H9 (cell line): ENCODE measurements at regions not wholly inside any gene's neighbourhood (a gene's known extent, or its start where the extent isn't known, plus 50 kb on each side); places are given as distances from the start of the nearest gene placed in this dataset.

Source experiments
- DNase-seq: peaks from one replicate; pipeline ENCODE4 v3.0.0-alpha.2; 2017
- H2AFZ ChIP-seq: one replicate; pipeline ENCODE4 v1.6.1; 2013; ENCODE audit warnings: mild to moderate bottlenecking, low read length, control low read depth, moderate library complexity
- H2AK5ac ChIP-seq: 2 replicates; pipeline ENCODE4 v1.6.1; 2013; ENCODE audit warnings: low read length, control low read depth, mixed read lengths; ENCODE audit not compliant: insufficient read length
- H2BK120ac ChIP-seq: one replicate; pipeline ENCODE4 v1.6.1; 2013; ENCODE audit warnings: low read depth, mild to moderate bottlenecking, low read length, control low read depth, inconsistent platforms; ENCODE audit not compliant: poor library complexity, severe bottlenecking
- H2BK12ac ChIP-seq: 2 replicates; pipeline ENCODE4 v1.6.1; 2013; ENCODE audit warnings: low read length, control low read depth, mixed read lengths, low read depth; ENCODE audit not compliant: insufficient read length
- H2BK15ac ChIP-seq: 2 replicates; pipeline ENCODE4 v1.6.1; 2013; ENCODE audit warnings: low read depth, low read length, control low read depth
- H2BK20ac ChIP-seq: one replicate; pipeline ENCODE4 v1.6.1; 2013; ENCODE audit warnings: low read depth, mild to moderate bottlenecking, low read length, control low read depth, inconsistent platforms; ENCODE audit not compliant: poor library complexity, severe bottlenecking
- H2BK5ac ChIP-seq: 2 replicates; pipeline ENCODE4 v1.6.1; 2013; ENCODE audit warnings: low read length, control low read depth, mixed read lengths; ENCODE audit not compliant: insufficient read length
- H3K14ac ChIP-seq: 2 replicates; pipeline ENCODE4 v1.6.1; 2013; ENCODE audit warnings: low read length, control low read depth; ENCODE audit not compliant: insufficient read depth
- H3K18ac ChIP-seq: 2 replicates; pipeline ENCODE4 v1.6.1; 2013; ENCODE audit warnings: low read depth, mild to moderate bottlenecking, mixed read lengths, low read length, control low read depth; ENCODE audit not compliant: insufficient read length
- H3K23ac ChIP-seq: 2 replicates; pipeline ENCODE4 v1.6.1; 2013; ENCODE audit warnings: low read length, control low read depth, mixed read lengths, low read depth; ENCODE audit not compliant: insufficient read length
- H3K23me2 ChIP-seq: 2 replicates; pipeline ENCODE4 v1.6.1; 2013; ENCODE audit warnings: low read depth, mild to moderate bottlenecking, mixed read lengths, low read length, control low read depth; ENCODE audit not compliant: insufficient read length, poor library complexity, severe bottlenecking
- H3K27ac ChIP-seq: 2 replicates; pipeline ENCODE4 v1.5.1; 2013; ENCODE audit warnings: low read length, control low read depth, mixed read lengths, low read depth; ENCODE audit not compliant: insufficient read length
- H3K27me3 ChIP-seq: 2 replicates; pipeline ENCODE4 v1.6.1; 2013; ENCODE audit warnings: low read length, control low read depth, inconsistent platforms; ENCODE audit not compliant: insufficient read depth
- H3K4ac ChIP-seq: 2 replicates; pipeline ENCODE4 v1.6.1; 2013; ENCODE audit warnings: low read depth, mild to moderate bottlenecking, control low read depth, inconsistent platforms, low read length, moderate library complexity
- H3K4me1 ChIP-seq: 2 replicates; pipeline ENCODE4 v1.6.1; 2013; ENCODE audit warnings: low read length, control low read depth, inconsistent platforms; ENCODE audit not compliant: insufficient read depth
- H3K4me2 ChIP-seq: 2 replicates; pipeline ENCODE4 v1.6.1; 2013; ENCODE audit warnings: low read length, control low read depth, mixed read lengths; ENCODE audit not compliant: insufficient read length, insufficient read depth
- H3K56ac ChIP-seq: 2 replicates; pipeline ENCODE4 v1.6.1; 2013; ENCODE audit warnings: low read depth, mild to moderate bottlenecking, mixed read lengths, low read length, control low read depth; ENCODE audit not compliant: insufficient read length
- H3K79me1 ChIP-seq: 2 replicates; pipeline ENCODE4 v1.6.1; 2013; ENCODE audit warnings: low read depth, mild to moderate bottlenecking, moderate library complexity, low read length, control low read depth, inconsistent platforms; ENCODE audit not compliant: insufficient read depth, poor library complexity, severe bottlenecking
- H3K79me2 ChIP-seq: 2 replicates; pipeline ENCODE4 v1.6.1; 2013; ENCODE audit warnings: low read length, control low read depth, inconsistent platforms; ENCODE audit not compliant: insufficient read depth
- H3K9ac ChIP-seq: 2 replicates; pipeline ENCODE4 v1.6.1; 2013; ENCODE audit warnings: low read length, control low read depth, mixed read lengths; ENCODE audit not compliant: insufficient read length; ENCODE audit errors: extremely low read depth
- H3K9me3 ChIP-seq: one replicate; pipeline ENCODE4 v1.6.1; 2013; ENCODE audit warnings: low read depth, low read length, inconsistent platforms; ENCODE audit not compliant: control insufficient read depth
- H3T11ph ChIP-seq: one replicate; pipeline ENCODE4 v1.6.1; 2013; ENCODE audit warnings: mild to moderate bottlenecking, low read length, control low read depth, inconsistent platforms
- H4K20me1 ChIP-seq: one replicate; pipeline ENCODE4 v1.6.1; 2013; ENCODE audit not compliant: control insufficient read depth, insufficient read length, insufficient read depth
- H4K5ac ChIP-seq: 2 replicates; pipeline ENCODE4 v1.6.1; 2013; ENCODE audit warnings: low read depth, mild to moderate bottlenecking, mixed read lengths, low read length, control low read depth; ENCODE audit not compliant: insufficient read length
- H4K8ac ChIP-seq: replicated peaks from 2 replicates; pipeline ENCODE4 v1.6.1; 2013; ENCODE audit warnings: low read length, control low read depth, mixed read lengths, low read depth; ENCODE audit not compliant: insufficient read length
- H4K91ac ChIP-seq: 2 replicates; pipeline ENCODE4 v1.6.1; 2013; ENCODE audit warnings: low read depth, mild to moderate bottlenecking, moderate library complexity, mixed read lengths, low read length, control low read depth; ENCODE audit not compliant: insufficient read length
- H3K27ac Mint-ChIP-seq, 3 experiments: 2 replicates in 2 of 3; 3 replicates in 1 of 3; pipeline ENCODE4 v1.8.0; 2020 to 2021; ENCODE audit warnings: mixed read lengths in 3 of 3, mild to moderate bottlenecking in 1 of 3, moderate library complexity in 1 of 3
- H3K27me3 Mint-ChIP-seq: 2 replicates; pipeline ENCODE4 v1.8.0; 2021; ENCODE audit warnings: low read depth, mild to moderate bottlenecking, moderate library complexity, mixed read lengths
- H3K36me3 Mint-ChIP-seq, 3 experiments: 2 replicates in 2 of 3; 3 replicates in 1 of 3; pipeline ENCODE4 v1.8.0; 2020 to 2021; ENCODE audit warnings: low read depth in 3 of 3, mixed read lengths in 3 of 3; ENCODE audit not compliant: insufficient read depth in 1 of 3
- H3K4me1 Mint-ChIP-seq, 2 experiments: 2 replicates each; pipeline ENCODE4 v1.8.0; 2020; ENCODE audit warnings: mixed read lengths in 2 of 2
- H3K4me3 Mint-ChIP-seq, 2 experiments: 2 replicates in 1 of 2; 3 replicates in 1 of 2; pipeline ENCODE4 v1.8.0; 2020 to 2021; ENCODE audit warnings: mild to moderate bottlenecking in 2 of 2, mixed read lengths in 2 of 2, moderate library complexity in 1 of 2
- H3K9me3 Mint-ChIP-seq, 2 experiments: 2 replicates in 1 of 2; 3 replicates in 1 of 2; pipeline ENCODE4 v1.8.0; 2020; ENCODE audit warnings: mild to moderate bottlenecking in 2 of 2, mixed read lengths in 2 of 2, moderate library complexity in 1 of 2
- WGBS: extraction: QIAGEN DNeasy Blood & Tissue Kit; methylation state at CpG from one replicate; pipeline ENCODE4 v1.1.7; 2013; ENCODE audit warnings: missing lambda C conversion rate, low lambda C conversion rate, mixed read lengths; ENCODE audit not compliant: insufficient read length; ENCODE audit errors: extremely low coverage; 5-methylcytosine and 5-hydroxymethylcytosine counted together
- TF ChIP-seq, protein P1 (sequence below): fragments of 200-600 bp; sonication (generic); conservative IDR thresholded peaks from 3 replicates; pipeline ENCODE4 v1.8.0; 2021; ENCODE audit warnings: antibody characterized with exemption, mild to moderate bottlenecking

DNA sequence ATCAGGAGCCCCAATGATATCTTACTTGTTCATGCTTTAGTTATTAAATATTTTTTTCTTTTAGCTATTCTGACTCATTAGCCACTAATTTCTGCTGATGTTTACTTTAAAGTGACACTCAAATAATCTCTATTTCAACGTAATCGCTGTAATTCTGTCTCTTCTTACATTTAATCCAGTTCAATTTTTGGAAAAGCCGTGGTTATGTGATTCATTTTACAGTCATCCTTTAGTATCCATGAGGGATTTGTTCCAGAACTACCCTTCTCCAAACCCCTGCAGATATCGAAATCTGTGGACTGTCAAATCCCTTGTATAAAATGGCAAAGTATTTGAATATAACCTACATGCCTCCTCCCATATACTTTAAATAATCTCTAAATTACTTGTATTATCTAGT is 1103.4 kb downstream of the LRFN5 start:
- Histone ChIP-seq H3K9ac (no peak overlapping the region), H3K18ac (no peak overlapping the region), H2AFZ (no peak overlapping the region), H2BK5ac (no peak overlapping the region), H3K27ac (no peak overlapping the region), H3K23me2 (no peaks in the 10 kb centered on the region), H2AK5ac (no peak overlapping the region), H3K4me2 (no peak overlapping the region), H4K20me1 (no peaks in the 10 kb centered on the region), H3K56ac (no peak overlapping the region), H2BK15ac (no peak overlapping the region), H4K8ac (no peak overlapping the region), H3K23ac (no peak overlapping the region), H3K4ac (no peak overlapping the region), H3K14ac (no peak overlapping the region), H2BK120ac (no peak overlapping the region), H2BK20ac (no peak overlapping the region), H3K79me1 (no peaks in the 10 kb centered on the region), H2BK12ac (no peak overlapping the region), H3T11ph (no peak overlapping the region), H3K9me3 (no peaks in the 10 kb centered on the region), H3K27me3 (no peaks in the 10 kb centered on the region), H3K79me2 (no peaks in the 10 kb centered on the region), H3K4me1 (no peaks in the 10 kb centered on the region), H4K91ac (no peak overlapping the region), H4K5ac (no peak overlapping the region)
- peaks cover 0 to 2% (median 0%) of the 10 kb centered on the region in 3 experiments; a peak in 1 of 7 replicates for H3K36me3 Mint-ChIP-seq
- TF ChIP-seq, protein P1, sequence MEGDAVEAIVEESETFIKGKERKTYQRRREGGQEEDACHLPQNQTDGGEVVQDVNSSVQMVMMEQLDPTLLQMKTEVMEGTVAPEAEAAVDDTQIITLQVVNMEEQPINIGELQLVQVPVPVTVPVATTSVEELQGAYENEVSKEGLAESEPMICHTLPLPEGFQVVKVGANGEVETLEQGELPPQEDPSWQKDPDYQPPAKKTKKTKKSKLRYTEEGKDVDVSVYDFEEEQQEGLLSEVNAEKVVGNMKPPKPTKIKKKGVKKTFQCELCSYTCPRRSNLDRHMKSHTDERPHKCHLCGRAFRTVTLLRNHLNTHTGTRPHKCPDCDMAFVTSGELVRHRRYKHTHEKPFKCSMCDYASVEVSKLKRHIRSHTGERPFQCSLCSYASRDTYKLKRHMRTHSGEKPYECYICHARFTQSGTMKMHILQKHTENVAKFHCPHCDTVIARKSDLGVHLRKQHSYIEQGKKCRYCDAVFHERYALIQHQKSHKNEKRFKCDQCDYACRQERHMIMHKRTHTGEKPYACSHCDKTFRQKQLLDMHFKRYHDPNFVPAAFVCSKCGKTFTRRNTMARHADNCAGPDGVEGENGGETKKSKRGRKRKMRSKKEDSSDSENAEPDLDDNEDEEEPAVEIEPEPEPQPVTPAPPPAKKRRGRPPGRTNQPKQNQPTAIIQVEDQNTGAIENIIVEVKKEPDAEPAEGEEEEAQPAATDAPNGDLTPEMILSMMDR, result no peak
- WGBS, result no CpG with 5 or more reads among the region's 4 CpGs
- no peak overlapping the region for H3K27ac Mint-ChIP-seq
- no peaks in the 10 kb centered on the region for H3K27me3 Mint-ChIP-seq
- DNase-seq, result no peak
- no peaks in the 10 kb centered on the region; a peak in 2 of 5 replicates for H3K9me3 Mint-ChIP-seq
- H3K4me3 Mint-ChIP-seq, result no peak overlapping the region
- peaks cover 6 to 7% of the 10 kb centered on the region in 2 experiments; a peak in 3 of 4 replicates for H3K4me1 Mint-ChIP-seq
